ENCODE measurements at regions not wholly inside any gene's neighbourhood (a gene's known extent, or its start where the extent isn't known, plus 50 kb on each side); places are given as distances from the start of the nearest gene placed in this dataset.

GRCh38 chr7:131845573-131846314 lies 289.3 kb upstream of the PODXL start:
- TF ChIP-seq CTCF (IDR thresholded peaks at IDR 0.05) (no peak), EP300 (IDR thresholded peaks at IDR 0.05) (no peak)
